A204.1 (cell line): ENCODE measurements at regions not wholly inside any gene's neighbourhood (a gene's known extent, or its start where the extent isn't known, plus 50 kb on each side); places are given as distances from the start of the nearest gene placed in this dataset.
"Not testable (repeated sequence)": the region's sequence is repeated elsewhere in the genome, so short reads cannot be mapped to it uniquely, and the experiment has no call there.

Source experiments
- FAIRE-seq: peaks from 2 replicates; lab custom pipeline; 2012; peaks lifted over from hg19 to GRCh38; lab: Jason Lieb, UNC

DNA sequence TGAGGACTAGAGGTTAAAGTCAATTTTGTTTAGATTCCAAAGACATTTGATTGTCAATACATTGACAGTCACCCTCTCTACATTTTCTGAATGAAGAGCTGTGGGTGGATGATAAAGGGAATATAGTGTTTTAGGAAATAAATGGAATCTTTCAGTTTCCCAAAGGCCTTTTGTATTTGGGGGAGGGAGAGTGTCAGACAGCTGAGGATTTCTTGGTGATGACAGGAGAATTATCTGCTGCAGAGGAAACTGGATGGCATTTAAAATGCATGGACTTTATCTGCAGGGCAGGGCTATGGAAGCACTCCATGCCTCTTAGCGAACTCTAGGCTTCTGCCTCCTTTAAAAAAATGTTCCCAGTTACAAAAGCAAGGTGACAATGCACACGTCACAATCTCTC is 195.1 kb downstream of the KCNS3 start:
- FAIRE-seq, result no peak

DNA sequence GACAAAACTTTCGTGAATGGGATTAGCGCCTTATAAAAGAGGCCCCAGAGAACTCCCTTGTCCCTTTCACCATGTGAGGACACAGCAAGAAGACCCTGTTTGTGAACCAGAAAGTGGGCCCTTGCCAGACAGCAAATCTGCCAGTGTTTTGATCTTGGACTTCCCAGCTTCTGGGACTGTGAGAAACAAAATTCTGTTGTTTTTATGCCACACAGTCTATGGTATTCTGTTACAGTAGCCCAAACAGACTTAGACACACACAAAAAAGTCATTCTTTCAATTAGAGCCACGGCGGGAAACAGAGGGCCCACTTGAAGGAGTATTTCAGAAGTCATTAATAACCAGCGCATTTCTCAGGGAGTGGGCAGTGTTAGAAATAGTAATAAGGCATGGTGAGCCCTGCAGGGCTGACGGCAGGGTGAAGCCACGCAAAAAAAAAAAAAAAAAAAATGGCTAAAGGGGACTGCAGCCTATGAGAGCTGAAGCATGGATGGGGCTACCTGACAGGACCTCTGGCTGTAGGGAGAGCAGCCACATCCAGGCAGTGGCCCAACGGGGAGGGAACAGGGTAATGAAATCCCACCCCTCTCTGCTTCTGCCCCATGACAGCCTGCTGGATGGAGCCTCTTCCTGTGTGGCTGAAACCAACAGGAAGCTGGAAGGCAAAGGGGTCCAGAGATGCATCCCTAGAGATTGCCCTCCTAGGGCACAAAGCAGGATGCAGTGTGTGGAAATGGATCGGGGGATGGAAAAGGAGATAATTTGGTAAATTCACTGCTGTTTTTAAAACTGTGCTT is 189.3 kb downstream of the KCNS3 start:
- no peak for FAIRE-seq

DNA sequence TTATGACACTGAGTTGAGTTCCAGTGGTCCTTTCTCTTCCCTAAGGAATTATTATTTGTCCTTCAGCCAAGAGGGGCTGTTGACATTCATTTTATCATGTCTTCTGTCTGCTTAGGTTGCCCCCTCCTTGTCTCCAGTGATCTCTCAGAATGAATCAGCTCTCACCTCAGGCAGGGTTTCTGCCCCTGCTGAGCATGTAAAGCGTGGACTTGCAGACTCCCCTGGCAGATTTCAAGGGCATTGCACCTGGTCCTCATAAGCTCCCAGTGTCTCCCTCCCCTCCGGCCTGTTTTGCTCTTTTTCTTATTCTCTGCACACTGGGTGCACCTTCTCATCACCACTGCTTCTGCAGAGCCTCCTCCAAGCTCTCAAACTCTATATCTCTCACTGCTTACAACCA is 188.4 kb downstream of the KCNS3 start:
- no peak for FAIRE-seq

DNA sequence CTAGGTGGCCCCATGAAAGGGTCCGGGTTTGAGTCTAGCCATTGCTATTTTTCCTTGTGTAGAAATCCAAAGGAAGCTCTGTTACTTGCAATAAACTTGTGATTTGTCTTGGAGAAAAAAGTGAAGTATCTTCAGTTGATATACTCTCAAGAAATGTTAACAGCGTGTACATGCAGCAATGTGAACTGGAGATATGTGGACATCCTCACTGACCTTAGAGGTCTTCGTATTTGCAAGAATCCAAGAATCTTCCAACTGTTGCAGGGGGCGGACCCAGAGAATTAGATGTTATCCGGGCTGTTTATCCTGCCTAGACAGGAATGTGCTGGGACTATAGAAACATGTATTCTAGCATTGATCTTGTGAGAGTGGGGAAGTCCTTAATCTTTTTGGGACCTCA is 187.6 kb downstream of the KCNS3 start:
- FAIRE-seq, result no peak

DNA sequence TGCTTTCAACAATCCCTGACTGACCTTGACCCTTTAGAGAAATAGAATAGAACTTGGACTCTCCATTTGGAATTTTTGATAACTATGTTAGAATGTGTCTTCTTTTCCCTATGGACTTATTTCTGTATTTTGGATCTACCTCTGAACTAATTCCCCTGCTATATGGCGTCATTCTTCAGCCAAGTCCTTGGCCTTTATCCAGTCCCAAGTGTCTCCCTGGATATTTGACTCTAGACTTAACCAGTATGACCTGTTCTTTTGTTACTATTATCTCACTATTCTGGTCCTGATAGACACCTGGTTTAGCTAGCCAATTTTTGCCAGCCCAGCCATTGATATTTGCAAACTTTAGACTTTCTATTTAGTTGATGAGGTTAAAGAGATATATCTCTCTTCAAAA is 186.8 kb downstream of the KCNS3 start:
- FAIRE-seq, result no peak

DNA sequence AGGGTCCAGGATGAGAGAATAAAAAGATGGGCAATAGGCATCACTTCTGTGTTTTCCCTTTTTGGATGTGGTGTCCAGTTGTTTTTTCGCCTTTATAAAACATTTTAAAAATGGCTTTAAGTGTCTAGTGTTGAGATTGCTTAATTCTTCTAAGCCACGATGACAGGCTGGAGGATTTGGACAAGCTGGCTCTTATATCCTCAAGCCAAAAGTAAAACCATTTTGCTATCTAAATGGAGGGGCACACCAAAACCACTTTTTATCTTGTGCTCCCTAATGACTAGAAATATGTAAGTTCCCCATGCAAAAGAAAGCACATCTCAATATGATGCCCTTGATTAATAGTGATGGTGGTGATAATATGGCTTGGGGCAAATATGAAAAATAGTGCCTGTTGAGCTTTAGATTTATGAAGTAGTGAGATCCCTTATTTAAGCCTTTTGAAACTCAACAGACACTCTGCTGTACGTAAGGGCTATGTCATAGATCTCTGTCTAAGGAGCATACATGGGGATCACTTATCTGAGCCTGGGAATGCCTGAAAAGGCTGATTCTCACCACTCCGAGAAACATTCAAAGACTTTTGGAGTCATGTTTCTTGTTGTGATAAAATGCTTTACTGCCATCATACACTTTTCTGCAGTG is 185.5 kb downstream of the KCNS3 start:
- no peak for FAIRE-seq

DNA sequence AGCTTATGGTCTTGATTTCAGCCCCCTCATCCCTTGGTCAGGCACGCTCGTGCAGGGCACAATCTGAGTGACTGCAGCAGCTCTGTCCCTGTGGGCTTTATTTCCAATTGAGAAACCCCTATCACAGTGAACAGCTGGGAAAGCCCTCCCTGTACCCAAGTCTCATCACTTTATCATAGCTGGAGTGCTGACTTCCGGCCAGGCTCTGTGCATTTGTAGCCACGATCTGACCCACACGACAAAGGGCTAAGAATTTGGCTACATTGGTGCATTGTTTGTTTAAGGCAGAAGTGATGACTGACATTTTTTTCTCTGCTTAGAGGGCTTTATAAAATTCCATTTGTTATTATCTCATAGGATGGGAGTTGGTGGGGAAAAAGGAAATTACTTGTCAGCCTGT is 184.4 kb downstream of the KCNS3 start:
- no peak for FAIRE-seq

DNA sequence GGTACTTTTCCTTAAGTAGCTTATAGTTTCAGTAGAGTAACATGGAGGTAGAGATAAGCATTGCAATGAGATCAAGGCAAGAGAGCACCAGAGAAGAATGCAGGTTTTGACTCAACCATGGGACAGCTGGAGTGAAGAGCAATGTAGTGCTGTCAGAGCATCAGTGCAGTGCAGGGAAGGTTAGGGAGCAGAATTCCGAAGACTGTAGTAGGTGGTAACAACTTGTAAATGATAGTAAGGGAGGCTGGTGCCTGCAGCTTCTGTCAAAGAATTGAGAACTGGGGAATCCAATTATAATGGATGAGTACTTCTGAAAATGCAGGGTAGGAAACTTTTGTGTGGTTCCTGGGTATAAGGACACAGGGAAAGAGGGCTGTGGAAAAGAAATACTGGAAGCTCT is 183.2 kb downstream of the KCNS3 start:
- FAIRE-seq, result no peak

DNA sequence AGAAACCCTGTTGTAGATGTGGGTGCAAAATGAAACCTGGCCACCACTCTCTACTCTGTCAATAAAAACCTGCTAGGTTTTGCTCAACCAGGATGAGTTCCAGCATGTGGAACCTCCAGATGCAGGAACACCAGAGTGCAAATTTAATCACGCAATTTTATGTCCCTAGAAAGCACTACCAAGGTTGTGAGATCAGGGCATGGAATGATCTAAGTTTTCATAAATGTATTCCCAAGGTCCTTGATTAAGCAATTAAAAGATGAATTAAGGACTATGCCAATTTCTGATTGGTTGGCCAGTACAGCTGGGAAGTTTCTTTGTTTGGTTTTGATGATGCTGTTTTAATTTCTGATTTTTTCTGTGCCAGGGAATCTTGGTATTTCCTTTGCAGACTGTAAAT is 179.2 kb downstream of the KCNS3 start:
- no peak for FAIRE-seq

DNA sequence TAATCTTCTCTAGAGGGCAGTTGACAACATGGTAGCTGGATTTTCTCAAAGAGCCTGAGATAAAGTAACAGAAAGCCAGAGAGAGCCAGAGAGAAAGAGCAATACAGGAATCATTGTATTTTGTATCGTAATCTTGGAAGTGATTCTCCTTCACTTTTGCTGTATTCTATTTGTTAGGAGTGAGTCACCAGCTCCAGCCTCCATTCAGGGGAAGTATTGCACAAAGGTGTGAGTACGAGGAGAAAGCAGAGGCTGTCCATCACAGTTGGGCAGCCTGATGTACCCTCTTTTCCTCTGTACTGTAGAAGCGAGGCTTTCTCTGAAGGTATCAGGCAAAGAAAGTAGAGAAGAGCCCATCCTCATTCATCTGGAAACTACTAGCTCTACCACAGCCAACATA is 176.8 kb downstream of the KCNS3 start:
- no peak for FAIRE-seq

DNA sequence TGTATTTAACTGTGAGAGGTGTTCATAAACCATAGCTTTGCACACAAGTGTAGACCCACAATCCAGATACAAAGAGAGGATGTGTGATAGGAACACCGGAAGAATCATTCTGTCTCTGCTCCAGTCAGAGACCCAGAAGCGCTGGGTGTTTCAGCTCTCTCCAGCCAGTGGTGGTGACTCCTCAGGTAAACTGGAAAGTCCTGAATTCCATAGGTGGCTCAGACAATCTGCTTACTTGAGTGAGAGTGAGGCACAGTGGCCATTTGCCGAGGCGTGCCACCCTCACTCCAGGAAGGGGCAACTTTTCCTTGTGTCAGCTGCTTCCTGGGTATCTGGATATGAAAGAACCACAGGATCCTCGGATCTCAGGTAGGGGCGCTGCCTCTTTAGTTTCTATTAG is 171.5 kb downstream of the KCNS3 start:
- FAIRE-seq, result no peak

DNA sequence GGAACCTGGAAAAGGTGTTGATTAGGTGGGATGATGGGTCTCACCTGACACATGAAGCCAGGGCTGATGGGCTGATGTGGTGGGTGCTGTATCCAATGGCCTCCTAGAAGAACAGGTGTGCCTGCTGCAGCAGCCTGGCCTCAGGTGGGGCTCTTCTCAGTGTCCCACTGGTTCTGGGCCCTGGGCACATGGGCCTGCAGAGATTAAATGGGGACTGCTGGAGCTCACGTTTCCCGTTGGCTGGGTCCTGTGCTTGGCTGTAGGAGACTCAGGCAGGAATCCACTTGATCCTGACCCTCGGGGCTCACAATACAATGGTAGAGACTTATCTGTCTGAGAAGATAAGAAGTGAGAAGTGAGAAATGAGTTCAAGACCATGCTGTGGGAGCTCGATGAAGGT is 170.9 kb downstream of the KCNS3 start:
- FAIRE-seq, result no peak

DNA sequence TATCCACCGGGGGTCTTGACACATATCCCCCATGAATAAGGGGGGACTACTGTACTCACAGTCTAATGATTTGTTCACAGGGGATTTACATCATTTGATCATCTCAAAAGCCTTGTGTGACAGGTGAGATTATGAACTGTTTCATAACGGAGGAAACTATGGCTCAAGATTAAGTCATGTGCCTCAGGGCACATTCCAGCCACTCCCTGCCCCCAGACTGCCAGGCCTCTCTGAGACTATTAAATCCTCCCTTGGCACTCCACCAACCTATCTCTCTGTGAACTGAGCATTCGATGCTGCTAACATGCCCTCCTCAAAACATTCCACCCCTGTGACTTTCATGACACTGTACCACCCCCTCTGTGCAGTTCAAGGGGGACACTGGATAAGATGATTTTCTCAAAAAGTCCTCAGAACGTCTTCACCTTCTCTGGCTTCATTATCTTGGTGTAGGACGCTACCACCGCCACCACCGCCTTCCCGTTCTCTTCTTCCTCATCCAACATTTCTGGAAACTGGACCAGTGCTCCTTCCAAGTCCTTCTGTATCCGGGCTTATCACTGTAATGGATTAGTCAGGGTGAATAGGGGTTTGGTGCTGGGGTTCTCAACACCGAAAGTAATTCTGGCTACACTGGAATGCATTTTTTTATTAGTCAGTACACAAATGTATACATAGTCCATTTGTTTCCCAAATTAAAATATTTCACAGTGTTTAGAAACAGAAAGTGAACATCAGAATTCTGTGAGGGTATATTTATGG is 169.6 kb downstream of the KCNS3 start:
- no peak for FAIRE-seq

DNA sequence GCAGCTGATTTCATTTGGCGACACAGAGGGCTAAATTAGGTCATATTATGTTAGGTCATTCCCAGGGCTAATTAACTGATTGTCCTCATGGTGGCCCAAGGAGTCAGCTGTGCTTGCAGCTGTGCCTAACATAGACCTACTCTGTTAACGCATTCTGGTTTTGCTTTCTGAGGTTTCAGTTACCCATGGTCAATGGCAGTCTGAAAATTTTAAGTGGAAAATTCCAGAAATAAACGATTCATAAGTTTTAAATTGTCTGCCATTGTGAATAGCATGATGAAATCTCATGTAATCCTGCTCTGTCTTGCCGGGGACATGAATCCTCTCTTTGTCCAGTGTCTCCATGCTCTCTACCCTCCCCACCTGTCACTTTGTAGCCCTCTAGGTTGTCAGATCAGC is 168.7 kb downstream of the KCNS3 start:
- no peak for FAIRE-seq

DNA sequence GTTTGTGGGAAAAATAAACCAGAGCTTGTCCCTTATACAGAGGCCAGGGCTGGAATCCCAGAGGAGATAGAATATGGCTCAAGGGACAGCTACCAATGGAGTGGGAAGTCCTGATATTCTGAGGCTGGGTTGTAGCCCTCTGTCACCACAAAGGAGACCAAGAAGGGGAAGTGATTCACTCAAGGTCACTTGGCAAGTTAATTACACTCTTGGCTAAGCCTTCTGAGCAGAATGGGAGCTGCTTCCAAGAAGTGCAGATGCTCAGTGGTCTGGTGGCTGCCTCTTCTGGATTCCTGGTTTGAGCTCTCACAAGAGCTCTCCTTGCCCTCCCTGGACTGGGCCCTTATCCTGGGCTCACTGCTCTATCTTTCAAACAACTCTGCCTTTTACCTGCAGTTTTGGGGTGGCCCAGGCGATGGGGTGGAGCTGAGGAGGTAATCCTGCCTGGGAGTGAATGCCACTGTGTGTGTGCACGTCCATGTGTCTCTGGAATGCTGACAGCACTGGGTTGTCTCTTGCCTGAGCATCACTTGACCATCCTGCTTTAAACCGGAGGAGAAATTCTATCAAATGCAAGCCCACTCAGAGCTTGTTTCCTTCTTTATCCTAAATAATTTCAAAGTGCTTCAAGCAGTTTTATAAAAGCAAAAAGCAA is 168.2 kb downstream of the KCNS3 start:
- no peak for FAIRE-seq

DNA sequence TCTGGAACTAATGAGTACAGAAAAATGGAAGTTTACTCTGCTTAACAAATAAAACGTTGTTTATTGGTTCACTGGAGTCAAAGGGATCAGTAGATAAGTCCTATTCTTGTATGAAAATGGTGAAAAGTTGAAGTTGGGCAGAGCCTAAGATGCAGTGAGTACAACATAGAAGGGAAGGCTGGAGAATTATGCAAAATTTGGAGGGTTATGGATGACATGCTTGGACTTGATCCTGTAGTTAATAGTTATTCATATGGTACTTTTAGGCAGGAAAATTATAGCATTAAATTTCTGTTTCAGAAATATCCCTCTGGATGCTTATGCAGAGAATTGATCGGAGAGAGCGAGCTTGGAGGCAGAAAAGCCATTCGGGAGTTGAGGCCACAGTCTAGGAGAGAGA is 167.6 kb downstream of the KCNS3 start:
- FAIRE-seq, result no peak

DNA sequence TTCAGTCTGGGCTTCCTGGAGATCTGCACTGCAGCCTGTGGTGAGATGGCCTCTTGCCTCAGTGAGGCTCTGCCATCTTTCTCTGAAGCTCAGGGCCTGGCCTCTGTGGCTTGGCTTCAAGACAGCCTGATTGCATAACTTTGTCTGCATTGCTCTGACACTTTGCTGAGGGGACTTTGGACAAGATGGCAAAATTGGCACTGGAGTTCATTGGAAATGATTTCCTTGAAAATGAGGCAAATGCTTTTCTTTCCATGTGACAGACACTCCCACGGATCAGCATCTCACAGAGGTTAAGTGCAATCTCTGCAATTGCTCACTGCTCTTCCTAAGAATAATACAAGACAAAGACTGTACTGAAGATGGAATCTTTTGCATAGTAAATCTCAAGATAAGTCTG is 166.8 kb downstream of the KCNS3 start:
- no peak for FAIRE-seq

DNA sequence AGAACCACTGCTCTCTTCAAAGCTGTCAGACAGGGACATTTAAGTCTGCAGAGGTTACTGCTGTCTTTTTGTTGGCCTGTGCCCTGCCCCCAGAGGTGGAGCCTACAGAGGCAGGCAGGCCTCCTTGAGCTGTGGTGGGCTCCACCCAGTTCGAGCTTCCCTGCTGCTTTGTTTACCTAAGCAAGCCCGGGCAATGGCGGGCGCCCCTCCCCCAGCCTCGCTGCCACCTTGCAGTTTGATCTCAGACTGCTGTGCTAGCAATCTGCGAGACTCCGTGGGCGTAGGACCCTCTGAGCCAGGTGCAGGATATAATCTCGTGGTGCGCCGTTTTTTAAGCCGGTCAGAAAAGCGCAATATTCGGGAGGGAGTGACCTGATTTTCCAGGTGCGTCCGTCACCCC is 138.9 kb downstream of the KCNS3 start:
- FAIRE-seq, result not testable (repeated sequence)

DNA sequence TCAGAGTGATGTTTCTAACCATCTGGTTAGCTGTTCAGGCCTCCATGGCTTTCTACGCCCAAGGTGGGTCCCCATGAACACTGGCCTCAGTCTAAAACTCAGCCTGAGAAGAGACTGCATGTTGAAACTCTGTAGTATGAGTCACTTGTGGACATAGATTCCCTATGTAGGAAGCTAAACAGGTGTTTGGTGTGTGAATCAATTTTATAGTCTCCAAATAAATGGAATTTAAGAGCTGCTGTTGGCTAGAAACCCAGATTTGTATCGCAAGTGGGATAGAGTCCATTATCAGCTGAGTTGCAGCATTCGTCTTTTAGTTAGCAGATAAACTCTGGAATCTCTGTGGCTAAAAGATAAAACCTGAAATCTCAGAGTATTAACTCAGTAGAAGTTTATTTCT is 131.4 kb downstream of the KCNS3 start:
- FAIRE-seq, result no peak

DNA sequence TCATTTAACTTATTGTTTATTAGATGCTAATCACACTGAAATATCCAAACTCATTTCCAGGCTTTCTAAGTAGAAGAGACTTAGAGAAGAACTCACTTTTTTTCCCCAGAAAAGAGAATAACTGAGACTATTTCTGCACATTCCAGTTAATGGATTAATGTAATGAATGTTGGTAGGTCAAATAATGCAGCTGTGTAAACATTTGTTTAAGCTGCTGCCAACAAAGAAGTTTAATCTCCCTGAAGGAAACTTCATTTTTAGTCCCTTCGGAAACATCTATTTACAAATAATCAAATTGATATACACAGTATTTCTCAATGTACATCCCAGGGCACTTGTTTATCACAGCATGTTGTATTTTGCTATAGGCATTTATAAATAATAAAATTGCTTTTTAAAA is 126.9 kb downstream of the KCNS3 start:
- no peak for FAIRE-seq

DNA sequence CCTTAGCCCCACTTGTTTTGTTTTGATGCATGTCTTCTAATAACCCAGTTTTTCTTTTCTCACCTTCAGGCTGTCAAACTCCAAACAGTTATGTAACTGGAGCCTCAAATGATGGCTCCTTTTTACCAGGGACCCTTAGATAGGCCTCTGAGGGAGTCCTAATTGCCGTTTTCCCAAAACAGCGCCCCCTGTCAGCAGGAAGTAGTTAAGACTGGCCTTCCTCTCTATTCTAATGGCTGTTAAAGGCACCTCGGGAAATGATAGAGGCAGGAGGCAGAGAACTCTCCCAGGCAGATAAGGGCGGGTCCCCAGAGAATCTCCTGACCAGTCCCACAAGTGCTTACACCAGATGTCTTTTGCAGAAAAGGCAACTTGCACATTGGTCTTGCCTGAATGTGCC is 123.2 kb downstream of the KCNS3 start:
- no peak for FAIRE-seq

DNA sequence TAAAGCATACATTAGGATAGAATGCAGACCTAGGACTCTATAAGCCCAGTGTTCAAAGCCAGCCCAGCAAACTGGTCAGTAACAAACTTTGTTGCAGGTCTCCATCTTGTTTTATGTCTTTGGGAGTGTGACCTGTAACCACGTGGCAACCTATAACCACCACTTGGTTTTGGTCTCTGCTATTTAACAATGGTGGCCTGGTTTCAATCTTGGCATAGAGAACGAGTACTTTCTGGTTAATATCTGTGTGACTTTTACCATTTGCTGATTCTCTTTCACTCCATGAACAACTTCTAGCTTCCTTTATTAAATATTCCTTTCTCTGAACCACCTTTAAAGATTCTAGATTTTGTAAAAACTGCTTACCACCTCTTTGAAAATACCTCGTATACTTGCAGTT is 118.5 kb downstream of the KCNS3 start:
- FAIRE-seq, result no peak

DNA sequence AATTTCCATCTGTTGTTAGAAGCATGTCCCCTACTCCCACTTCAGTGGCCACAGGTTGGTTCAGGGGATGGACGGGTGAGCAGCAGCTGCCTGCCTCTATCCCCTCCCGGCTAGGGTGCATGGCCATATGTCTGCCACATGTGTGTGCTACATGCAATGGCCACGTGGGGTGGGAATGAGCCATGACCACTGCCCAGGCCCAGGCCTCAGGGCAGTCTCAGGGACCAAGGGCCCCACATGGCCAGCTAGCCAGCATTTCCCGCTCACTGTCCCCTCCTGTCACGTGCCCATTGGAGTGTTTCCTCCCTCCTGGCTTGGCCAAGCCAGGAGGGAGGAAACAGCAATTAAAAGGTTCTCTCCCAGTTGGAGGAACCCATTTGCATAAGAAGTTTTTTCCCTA is 117.1 kb downstream of the KCNS3 start:
- FAIRE-seq, result no peak
